Neutrophil (primary cell): ENCODE measurements at regions not wholly inside any gene's neighbourhood (a gene's known extent, or its start where the extent isn't known, plus 50 kb on each side); places are given as distances from the start of the nearest gene placed in this dataset.

ENCODE experiments used
- H3K27ac ChIP-seq: fragments of 200-600 bp; sonication (generic); 2 replicates; pipeline ENCODE4 v1.5.1; 2016; ENCODE audit warnings: mild to moderate bottlenecking, moderate library complexity
- H3K27me3 ChIP-seq: fragments of 200-600 bp; sonication (generic); 2 replicates; pipeline ENCODE4 v1.6.0; 2016; ENCODE audit warnings: mild to moderate bottlenecking
- H3K36me3 ChIP-seq: fragments of 200-600 bp; sonication (generic); 2 replicates; pipeline ENCODE4 v1.5.1; 2017
- H3K4me1 ChIP-seq, 2 experiments: fragments of 200-600 bp in 1 of 2; sonication (generic) in 1 of 2; 1 replicate in 1 of 2; 2 replicates in 1 of 2; pipeline versions ENCODE4 v1.5.1 to v1.6.1; 2013 to 2016; ENCODE audit warnings: low read depth in 1 of 2, low read length in 1 of 2, mild to moderate bottlenecking in 1 of 2, moderate library complexity in 1 of 2; ENCODE audit not compliant: control insufficient read depth in 1 of 2, insufficient read depth in 1 of 2
- H3K4me3 ChIP-seq, 2 experiments: fragments of 200-600 bp in 1 of 2; sonication (generic) in 1 of 2; 1 replicate in 1 of 2; 2 replicates in 1 of 2; pipeline ENCODE4 v1.5.1; 2013 to 2016; ENCODE audit warnings: low read depth in 1 of 2, low read length in 1 of 2, mild to moderate bottlenecking in 1 of 2, moderate library complexity in 1 of 2
- H3K9me3 ChIP-seq: fragments of 200-600 bp; sonication (generic); 2 replicates; pipeline ENCODE4 v1.5.1; 2016
- TF ChIP-seq, protein P1 (sequence below): fragments of 200-600 bp; sonication (generic); IDR thresholded peaks from 2 replicates; pipeline ENCODE4 v1.5.1; 2016; ENCODE audit warnings: antibody characterized with exemption

DNA sequence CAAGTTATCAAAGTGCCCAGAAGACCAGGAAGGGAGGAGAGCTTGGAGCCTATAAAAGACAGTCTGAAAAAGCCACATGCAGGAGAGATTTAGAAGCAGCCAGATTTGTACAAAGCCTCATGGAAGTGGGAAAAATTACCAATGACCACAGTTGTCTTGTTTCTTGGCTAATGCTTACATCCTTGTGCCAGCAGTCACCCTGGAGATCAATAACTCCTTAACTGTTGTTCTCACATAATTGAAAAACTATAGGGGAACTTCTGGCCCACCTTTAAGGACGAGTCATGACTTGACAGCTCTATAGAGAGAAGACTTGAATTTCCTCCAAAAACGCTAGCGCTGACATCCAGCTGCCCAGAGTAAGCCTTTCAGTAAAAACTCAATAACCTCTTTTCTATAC lies 313.1 kb downstream of the GALC start:
- Histone ChIP-seq H3K9me3 (no peaks in the 10 kb centered on the region), H3K4me3 (no peak overlapping the region), H3K27me3 (no peaks in the 10 kb centered on the region), H3K36me3 (no peaks in the 10 kb centered on the region), H3K27ac (no peak overlapping the region), H3K4me1 (no peaks in the 10 kb centered on the region)
- TF ChIP-seq, protein P1, sequence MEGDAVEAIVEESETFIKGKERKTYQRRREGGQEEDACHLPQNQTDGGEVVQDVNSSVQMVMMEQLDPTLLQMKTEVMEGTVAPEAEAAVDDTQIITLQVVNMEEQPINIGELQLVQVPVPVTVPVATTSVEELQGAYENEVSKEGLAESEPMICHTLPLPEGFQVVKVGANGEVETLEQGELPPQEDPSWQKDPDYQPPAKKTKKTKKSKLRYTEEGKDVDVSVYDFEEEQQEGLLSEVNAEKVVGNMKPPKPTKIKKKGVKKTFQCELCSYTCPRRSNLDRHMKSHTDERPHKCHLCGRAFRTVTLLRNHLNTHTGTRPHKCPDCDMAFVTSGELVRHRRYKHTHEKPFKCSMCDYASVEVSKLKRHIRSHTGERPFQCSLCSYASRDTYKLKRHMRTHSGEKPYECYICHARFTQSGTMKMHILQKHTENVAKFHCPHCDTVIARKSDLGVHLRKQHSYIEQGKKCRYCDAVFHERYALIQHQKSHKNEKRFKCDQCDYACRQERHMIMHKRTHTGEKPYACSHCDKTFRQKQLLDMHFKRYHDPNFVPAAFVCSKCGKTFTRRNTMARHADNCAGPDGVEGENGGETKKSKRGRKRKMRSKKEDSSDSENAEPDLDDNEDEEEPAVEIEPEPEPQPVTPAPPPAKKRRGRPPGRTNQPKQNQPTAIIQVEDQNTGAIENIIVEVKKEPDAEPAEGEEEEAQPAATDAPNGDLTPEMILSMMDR = no peak

DNA sequence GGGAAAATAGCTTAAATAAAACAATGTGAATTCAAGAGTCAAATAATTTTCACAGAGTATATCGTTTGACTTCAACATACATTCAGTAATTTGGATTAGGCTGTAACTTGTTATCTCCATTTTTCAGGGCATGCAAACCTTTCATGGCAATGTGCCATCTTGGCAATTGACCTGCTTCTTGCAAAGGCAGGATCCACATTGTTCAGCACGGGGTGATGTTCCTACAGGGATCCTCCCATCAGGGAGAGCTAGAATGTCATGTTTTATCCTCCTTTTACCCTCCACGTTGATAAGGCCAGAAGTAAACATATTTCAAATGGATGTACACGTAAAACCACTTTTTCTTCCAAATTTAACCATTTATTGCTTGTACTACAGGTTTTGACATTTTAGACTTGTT lies 314.4 kb downstream of the GALC start:
- no peak overlapping the region for H3K27ac ChIP-seq
- no peaks in the 10 kb centered on the region for H3K4me1 ChIP-seq
- H3K4me3 ChIP-seq = no peak overlapping the region
- TF ChIP-seq, protein P1 = no peak
- no peaks in the 10 kb centered on the region for H3K27me3 ChIP-seq
- H3K9me3 ChIP-seq = no peaks in the 10 kb centered on the region
- no peaks in the 10 kb centered on the region for H3K36me3 ChIP-seq

DNA sequence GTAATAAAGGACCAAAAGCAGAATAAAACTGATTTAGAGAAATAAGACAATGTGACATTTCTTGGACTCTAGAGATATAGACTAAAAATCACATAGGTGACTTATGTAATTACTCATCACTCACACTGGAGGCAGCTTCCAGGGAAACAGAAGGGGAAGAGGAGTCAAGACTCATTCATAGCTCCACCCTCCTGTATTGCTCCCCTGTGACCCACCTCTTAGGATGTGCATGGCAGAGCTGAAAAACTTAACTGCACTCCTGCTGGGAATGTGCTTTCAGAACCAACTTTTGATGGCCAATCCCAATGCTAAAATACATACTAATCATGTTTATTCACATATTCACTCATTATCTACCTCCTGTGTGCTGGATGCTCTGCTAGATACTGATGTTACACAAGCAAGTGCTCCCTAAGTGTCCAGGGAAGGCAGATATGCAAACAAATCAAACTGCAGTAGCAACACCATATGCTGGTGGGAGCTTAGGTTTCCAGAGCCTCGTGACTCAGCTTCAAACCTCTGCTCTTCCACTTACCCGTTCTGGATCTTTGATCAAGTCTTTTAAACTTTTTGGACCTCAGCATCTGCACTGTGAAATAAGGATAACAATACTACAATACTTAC lies 316.1 kb downstream of the GALC start:
- Histone ChIP-seq H3K9me3 (no peaks in the 10 kb centered on the region), H3K27ac (no peak overlapping the region), H3K4me1 (no peaks in the 10 kb centered on the region), H3K27me3 (no peaks in the 10 kb centered on the region), H3K4me3 (no peak overlapping the region), H3K36me3 (no peaks in the 10 kb centered on the region)
- TF ChIP-seq, protein P1 = no peak

DNA sequence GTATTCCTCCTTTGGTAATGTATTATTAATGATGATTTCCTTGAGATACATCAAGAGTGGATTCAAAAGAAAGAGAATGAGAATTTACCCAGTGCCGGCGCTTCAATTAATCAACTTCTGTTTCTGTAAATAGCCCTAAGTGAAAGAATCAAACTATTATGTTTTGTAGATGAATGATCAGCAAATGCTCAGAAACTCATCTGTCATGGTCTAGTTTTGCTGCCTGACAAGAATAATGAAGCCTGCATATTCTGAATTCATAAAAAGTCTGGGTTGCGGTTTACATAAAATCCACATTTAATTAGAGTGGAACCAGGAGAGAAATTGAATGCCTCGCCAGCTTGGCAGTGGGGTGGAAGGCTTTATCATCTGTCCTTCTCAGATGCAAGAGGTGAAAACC lies 325.3 kb downstream of the GALC start:
- no peaks in the 10 kb centered on the region for H3K36me3 ChIP-seq
- H3K4me3 ChIP-seq = no peak overlapping the region
- H3K27me3 ChIP-seq = no peaks in the 10 kb centered on the region
- no peaks in the 10 kb centered on the region for H3K4me1 ChIP-seq
- TF ChIP-seq, protein P1 = no peak
- no peak overlapping the region for H3K27ac ChIP-seq
- H3K9me3 ChIP-seq = no peaks in the 10 kb centered on the region

DNA sequence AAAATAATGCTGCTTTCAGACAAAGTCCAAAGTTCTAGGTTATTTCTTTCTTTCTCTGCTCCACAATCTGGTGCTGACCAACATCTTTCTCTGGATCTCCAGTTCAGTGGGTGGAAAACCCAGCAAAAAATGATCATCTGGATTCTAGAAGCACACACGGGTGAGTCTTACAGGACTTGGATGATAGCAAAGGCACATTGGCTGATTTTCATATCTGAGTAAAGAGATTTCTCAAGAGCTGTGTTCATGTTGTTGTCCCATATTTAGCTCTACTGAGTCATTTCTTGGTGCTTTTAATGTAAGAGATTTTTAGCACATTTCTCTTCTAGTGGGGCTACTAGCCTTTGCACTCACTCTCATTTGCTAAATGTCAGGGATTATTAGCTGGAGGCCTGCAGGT lies 336.7 kb downstream of the GALC start:
- no peaks in the 10 kb centered on the region for H3K9me3 ChIP-seq
- no peaks in the 10 kb centered on the region for H3K36me3 ChIP-seq
- H3K27ac ChIP-seq = no peak overlapping the region
- TF ChIP-seq, protein P1 = no peak
- no peaks in the 10 kb centered on the region for H3K4me1 ChIP-seq
- H3K4me3 ChIP-seq = no peak overlapping the region
- no peaks in the 10 kb centered on the region for H3K27me3 ChIP-seq

DNA sequence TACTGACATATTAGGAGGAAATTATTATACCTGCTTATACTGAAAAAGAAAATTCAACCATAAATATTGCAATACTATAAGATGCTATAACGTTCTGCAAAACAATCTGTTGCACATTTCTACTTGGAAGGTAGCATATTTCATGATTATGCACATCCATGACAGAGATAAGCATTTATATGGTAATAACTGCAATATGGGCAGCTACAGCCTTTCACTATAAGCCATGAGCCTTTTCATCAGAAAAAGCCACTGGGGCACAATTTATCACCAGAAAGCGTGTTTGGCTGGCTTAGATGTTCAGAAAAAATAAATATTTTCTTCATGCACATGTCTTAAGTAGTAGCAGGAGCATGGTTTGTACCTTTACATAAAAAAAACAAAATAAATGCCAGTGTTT lies 340.7 kb downstream of the GALC start:
- H3K4me1 ChIP-seq = no peaks in the 10 kb centered on the region
- H3K27ac ChIP-seq = no peak overlapping the region
- TF ChIP-seq, protein P1 = no peak
- H3K9me3 ChIP-seq = no peaks in the 10 kb centered on the region
- H3K4me3 ChIP-seq = no peak overlapping the region
- no peaks in the 10 kb centered on the region for H3K27me3 ChIP-seq
- H3K36me3 ChIP-seq = no peaks in the 10 kb centered on the region
